ENCODE measurements at regions not wholly inside any gene's neighbourhood (a gene's known extent, or its start where the extent isn't known, plus 50 kb on each side); places are given as distances from the start of the nearest gene placed in this dataset.

DNA sequence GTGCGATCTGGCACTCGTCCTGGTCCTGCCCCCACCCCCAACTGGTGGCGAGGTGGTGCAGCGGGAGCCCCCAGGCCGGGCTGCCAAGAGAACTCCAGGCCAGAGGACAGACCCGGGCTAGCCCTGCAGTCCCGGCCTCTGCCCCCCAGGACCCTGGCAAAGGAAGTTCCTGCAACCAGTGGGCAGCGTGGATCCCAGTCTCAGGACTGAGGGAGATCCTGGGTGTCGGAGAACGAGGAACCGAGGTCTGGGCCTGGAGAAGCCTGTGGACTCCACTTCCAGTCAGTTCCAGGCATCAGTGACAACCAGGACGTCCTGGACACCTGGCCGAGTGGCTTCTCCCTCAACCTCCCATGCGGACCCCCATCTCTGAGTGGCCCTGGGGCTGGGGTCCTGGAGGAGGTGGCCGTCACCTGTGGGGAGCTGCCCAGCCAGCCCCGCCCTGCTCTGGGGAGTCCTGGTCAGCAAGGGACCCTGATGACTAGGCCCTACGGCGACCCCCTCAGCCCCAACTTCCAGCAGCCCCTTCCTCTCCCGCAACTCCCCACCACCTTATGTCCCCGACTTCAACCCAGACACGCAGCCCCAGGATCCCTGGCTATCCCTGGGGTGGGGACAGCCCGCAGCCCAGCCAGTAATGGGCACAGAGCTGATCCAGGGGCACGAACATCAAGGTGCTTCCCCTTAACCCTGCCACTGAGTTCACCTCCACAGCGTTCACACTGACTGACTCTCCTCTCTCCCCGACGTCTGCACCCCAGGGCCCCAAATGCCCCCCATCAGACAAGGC is 53.7 kb upstream of the NKX1-1 start:
- no peaks in the 10 kb centered on the region for H3K9me3 ChIP-seq
- DNase-seq (ENCODE audit: low spot score in 2 of 2) = peak in 1 of 2 donors; percentile 48
- TF ChIP-seq, protein P1, sequence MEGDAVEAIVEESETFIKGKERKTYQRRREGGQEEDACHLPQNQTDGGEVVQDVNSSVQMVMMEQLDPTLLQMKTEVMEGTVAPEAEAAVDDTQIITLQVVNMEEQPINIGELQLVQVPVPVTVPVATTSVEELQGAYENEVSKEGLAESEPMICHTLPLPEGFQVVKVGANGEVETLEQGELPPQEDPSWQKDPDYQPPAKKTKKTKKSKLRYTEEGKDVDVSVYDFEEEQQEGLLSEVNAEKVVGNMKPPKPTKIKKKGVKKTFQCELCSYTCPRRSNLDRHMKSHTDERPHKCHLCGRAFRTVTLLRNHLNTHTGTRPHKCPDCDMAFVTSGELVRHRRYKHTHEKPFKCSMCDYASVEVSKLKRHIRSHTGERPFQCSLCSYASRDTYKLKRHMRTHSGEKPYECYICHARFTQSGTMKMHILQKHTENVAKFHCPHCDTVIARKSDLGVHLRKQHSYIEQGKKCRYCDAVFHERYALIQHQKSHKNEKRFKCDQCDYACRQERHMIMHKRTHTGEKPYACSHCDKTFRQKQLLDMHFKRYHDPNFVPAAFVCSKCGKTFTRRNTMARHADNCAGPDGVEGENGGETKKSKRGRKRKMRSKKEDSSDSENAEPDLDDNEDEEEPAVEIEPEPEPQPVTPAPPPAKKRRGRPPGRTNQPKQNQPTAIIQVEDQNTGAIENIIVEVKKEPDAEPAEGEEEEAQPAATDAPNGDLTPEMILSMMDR (IDR thresholded peaks at IDR 0.05) = no peak
- H3K36me3 ChIP-seq = no peaks in the 10 kb centered on the region
- no peak overlapping the region for H3K27ac ChIP-seq
- intact Hi-C loops (cut with DNase I) = no loop called here
- no peaks in the 10 kb centered on the region for H3K27me3 ChIP-seq
- no peak overlapping the region for H3K4me3 ChIP-seq
- H3K4me1 ChIP-seq = no peaks in the 10 kb centered on the region

DNA sequence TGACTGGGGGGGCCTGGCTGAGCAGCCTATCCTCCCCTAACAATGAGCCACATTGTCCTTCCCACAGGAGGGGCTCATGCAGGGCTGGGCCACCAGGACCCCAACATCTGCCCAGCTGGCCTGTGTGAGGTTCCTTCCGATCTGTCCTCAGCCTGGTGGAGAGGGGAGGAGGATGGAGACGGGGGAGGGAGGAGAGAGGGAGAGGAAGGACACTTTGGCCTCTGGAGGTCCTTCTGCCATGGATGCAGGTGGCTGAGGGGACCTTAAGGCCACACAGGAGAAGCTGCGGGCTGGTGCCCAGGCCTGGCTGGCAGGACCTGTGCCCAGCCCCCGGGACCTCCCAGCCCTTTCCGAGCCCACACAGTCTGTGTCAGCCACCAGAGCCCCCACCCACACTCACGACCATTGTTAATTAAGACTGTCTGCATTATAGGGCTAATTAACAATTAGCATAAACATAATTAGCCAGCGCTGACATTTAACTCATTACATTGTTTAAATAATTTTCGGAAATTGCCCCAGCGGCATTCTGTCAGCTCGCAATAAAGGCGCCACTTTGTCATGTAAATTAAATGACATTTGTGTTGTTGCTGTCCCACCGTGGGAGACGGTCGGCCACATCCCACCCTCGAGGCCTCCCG is 53.0 kb upstream of the NKX1-1 start:
- intact Hi-C loops (cut with DNase I) = no loop called here
- TF ChIP-seq, protein P1 (IDR thresholded peaks at IDR 0.05) = no peak
- no peak for DNase-seq (ENCODE audit: low spot score in 2 of 2)

DNA sequence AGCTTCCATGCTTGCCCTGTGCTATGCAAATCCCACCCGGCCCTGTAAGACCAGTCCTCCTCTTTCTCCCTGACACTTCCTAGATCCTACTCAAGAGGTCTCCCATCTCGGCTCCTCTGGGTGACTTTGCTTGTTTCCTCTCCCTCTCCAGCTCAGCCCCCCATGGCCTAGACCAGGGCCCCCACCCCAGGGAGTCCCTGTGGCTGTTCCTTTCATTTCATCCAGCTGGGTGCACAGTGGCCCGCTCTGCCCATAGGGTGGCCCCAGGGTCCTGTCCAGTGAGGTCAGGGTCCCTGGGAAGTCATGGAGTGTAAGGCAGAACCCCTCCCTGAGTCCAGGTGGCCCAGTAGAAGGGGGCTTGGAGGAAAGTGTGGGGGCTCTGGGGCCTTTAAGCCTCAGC is 52.3 kb upstream of the NKX1-1 start:
- H3K36me3 ChIP-seq = no peaks in the 10 kb centered on the region
- no peaks in the 10 kb centered on the region for H3K4me1 ChIP-seq
- no peaks in the 10 kb centered on the region for H3K27me3 ChIP-seq
- peak in 1 of 2 donors; percentile 40 for DNase-seq (ENCODE audit: low spot score in 2 of 2)
- intact Hi-C loops (cut with DNase I) = no loop called here
- TF ChIP-seq, protein P1 (IDR thresholded peaks at IDR 0.05) = no peak
- H3K27ac ChIP-seq = no peak overlapping the region
- H3K4me3 ChIP-seq = no peak overlapping the region
- H3K9me3 ChIP-seq = no peaks in the 10 kb centered on the region

More for the DNA sequence above, 53.0 kb upstream of the NKX1-1 start:
- Histone ChIP-seq H3K27me3 (no peaks in the 10 kb centered on the region), H3K36me3 (no peaks in the 10 kb centered on the region), H3K4me1 (no peaks in the 10 kb centered on the region), H3K9me3 (no peaks in the 10 kb centered on the region), H3K4me3 (no peak overlapping the region), H3K27ac (no peak overlapping the region)

Data from ascending aorta (tissue), 2 donors.